ENCODE measurements at regions not wholly inside any gene's neighbourhood (a gene's known extent, or its start where the extent isn't known, plus 50 kb on each side); places are given as distances from the start of the nearest gene placed in this dataset.

DNA sequence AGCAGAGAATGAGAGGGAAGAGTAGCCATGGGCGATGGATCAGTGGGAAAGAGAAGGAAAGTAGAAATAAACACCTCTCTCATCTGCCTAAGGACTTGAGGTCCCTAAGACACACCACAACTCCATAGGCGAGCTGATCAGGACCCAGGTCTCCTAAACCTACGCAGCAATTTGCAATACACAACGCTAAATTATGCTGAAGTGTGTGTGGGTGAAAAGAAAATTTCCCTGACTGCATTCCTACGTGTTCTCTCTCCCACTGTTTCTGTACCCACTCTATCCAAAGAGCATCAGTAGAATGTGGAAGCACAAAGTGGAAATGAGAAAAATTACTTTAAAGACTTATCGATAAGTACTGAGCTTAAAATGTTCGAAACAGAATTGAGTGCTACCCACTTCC, 88.9 kb downstream of the RPS29 start:
- H3K27me3 ChIP-seq (ENCODE audit: control insufficient read depth in 1 of 2, insufficient read depth in 2 of 2, low read length in 1 of 2) = peaks cover 0 to 2% of the 10 kb centered on the region in 2 donors
- DNase-seq (no peak), ATAC-seq (ENCODE audit: low FRiP score) (no peak)
- H3K36me3 ChIP-seq (ENCODE audit: control insufficient read depth in 1 of 2, insufficient read depth in 2 of 2, low read length in 1 of 2) = no peaks in the 10 kb centered on the region
- no peaks in the 10 kb centered on the region for H3K4me1 ChIP-seq (ENCODE audit: control insufficient read depth in 1 of 2, insufficient read depth in 2 of 2, low read length in 2 of 2)
- intact Hi-C loops (cut with DNase I) = loop anchor here in 1 of 2 donors (2.0 kb wide), 1 partner anchor 34 kb away; no protein-coding TSS in a partner anchor
- H3K9me3 ChIP-seq (ENCODE audit: control insufficient read depth, low read length) = no peaks in the 10 kb centered on the region
- 89 to 92% methylated on average over 7 of the region's 7 CpGs for WGBS, 2 donors
- H3K27ac ChIP-seq (ENCODE audit: low read depth in 1 of 2, low read length in 2 of 2) = no peak overlapping the region
- H3K4me3 ChIP-seq (ENCODE audit: low read length in 2 of 2) = no peak overlapping the region

DNA sequence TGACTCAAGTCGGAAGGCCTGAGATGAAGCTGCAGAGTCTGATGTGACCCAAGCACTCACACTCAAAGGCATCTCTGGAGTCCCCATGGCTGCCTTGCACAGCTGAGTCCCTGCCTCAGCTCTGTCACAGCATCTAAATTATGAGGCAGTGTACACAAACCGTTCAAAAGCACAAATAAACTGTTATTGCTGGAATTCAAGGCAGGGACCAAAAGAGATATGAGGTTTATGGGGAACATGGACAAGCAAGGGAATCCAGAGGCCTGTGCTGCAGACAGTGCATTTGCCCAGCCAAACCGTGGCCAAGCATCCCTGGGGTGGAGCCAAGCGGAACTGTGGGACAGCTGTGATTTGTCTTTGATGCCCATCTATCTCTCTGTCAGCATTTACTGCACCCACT, 91.3 kb downstream of the RPS29 start:
- DNase-seq (no peak), ATAC-seq (ENCODE audit: low FRiP score) (no peak)
- Histone ChIP-seq H3K4me3 (ENCODE audit: low read length in 2 of 2) (no peak overlapping the region), H3K27me3 (ENCODE audit: control insufficient read depth in 1 of 2, insufficient read depth in 2 of 2, low read length in 1 of 2) (peaks cover 0 to 2% of the 10 kb centered on the region in 2 donors), H3K9me3 (ENCODE audit: control insufficient read depth, low read length) (no peaks in the 10 kb centered on the region), H3K4me1 (ENCODE audit: control insufficient read depth in 1 of 2, insufficient read depth in 2 of 2, low read length in 2 of 2) (no peaks in the 10 kb centered on the region), H3K36me3 (ENCODE audit: control insufficient read depth in 1 of 2, insufficient read depth in 2 of 2, low read length in 1 of 2) (no peaks in the 10 kb centered on the region), H3K27ac (ENCODE audit: low read depth in 1 of 2, low read length in 2 of 2) (no peak overlapping the region)
- WGBS, 2 donors = 65 to 69% methylated on average over 4 of the region's 4 CpGs
- intact Hi-C loops (cut with DNase I) = no loop called here

DNA sequence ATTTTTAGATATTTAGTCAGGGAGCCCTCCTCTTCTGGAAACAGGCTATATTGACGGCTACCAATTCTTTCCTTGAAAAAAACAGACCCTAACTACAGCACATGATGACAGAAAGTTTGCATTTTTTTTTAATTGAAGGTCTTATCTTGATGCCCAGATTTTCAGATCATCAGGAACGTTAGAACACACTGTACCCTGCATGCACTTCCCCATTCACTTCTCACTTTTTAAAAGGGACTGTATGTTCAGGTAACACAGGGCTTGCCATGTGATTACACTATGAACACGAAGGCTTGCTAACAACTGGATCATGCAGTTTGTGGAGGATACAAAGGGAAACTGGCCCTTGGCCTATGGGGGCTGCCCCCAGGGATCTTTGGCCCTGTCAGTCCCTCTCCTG, 92.6 kb downstream of the RPS29 start:
- H3K4me3 ChIP-seq (ENCODE audit: low read length in 2 of 2) = no peak overlapping the region
- no peak for DNase-seq
- H3K27ac ChIP-seq (ENCODE audit: low read depth in 1 of 2, low read length in 2 of 2) = no peak overlapping the region
- H3K9me3 ChIP-seq (ENCODE audit: control insufficient read depth, low read length) = no peaks in the 10 kb centered on the region
- WGBS, 2 donors = 62 to 65% methylated on average over 3 of the region's 3 CpGs
- H3K27me3 ChIP-seq (ENCODE audit: control insufficient read depth in 1 of 2, insufficient read depth in 2 of 2, low read length in 1 of 2) = peaks cover 0 to 2% of the 10 kb centered on the region in 2 donors
- intact Hi-C loops (cut with DNase I) = no loop called here
- H3K36me3 ChIP-seq (ENCODE audit: control insufficient read depth in 1 of 2, insufficient read depth in 2 of 2, low read length in 1 of 2) = no peaks in the 10 kb centered on the region
- ATAC-seq (ENCODE audit: low FRiP score) = no peak
- H3K4me1 ChIP-seq (ENCODE audit: control insufficient read depth in 1 of 2, insufficient read depth in 2 of 2, low read length in 2 of 2) = no peaks in the 10 kb centered on the region

DNA sequence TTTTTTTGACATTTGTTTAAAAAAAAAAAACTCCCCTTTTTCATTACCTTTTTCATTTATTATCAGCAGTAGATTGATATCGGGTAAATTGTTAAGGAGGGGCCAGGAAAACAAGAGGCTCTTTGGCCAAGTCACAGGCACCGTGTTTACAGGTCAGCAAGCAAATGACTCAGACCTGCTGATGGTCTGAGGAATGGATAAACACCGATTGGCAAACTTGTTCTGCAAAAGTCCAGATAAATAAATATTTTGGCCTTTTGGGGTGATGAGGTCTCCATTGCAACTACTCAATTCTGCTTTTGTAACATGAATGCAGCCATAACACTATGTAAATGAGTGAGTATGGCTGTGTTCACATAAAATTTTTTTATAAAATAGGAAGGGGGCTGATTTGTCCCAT, 94.0 kb downstream of the RPS29 start:
- WGBS, 2 donors = 36 to 40% methylated on average over 3 of the region's 3 CpGs
- no peak overlapping the region for H3K4me3 ChIP-seq (ENCODE audit: low read length in 2 of 2)
- intact Hi-C loops (cut with DNase I) = no loop called here
- H3K27me3 ChIP-seq (ENCODE audit: control insufficient read depth in 1 of 2, insufficient read depth in 2 of 2, low read length in 1 of 2) = peaks cover 0 to 2% of the 10 kb centered on the region in 2 donors
- H3K27ac ChIP-seq (ENCODE audit: low read depth in 1 of 2, low read length in 2 of 2) = no peak overlapping the region
- no peak for DNase-seq
- H3K36me3 ChIP-seq (ENCODE audit: control insufficient read depth in 1 of 2, insufficient read depth in 2 of 2, low read length in 1 of 2) = no peaks in the 10 kb centered on the region
- ATAC-seq (ENCODE audit: low FRiP score) = no peak
- H3K4me1 ChIP-seq (ENCODE audit: control insufficient read depth in 1 of 2, insufficient read depth in 2 of 2, low read length in 2 of 2) = no peaks in the 10 kb centered on the region
- H3K9me3 ChIP-seq (ENCODE audit: control insufficient read depth, low read length) = no peaks in the 10 kb centered on the region

DNA sequence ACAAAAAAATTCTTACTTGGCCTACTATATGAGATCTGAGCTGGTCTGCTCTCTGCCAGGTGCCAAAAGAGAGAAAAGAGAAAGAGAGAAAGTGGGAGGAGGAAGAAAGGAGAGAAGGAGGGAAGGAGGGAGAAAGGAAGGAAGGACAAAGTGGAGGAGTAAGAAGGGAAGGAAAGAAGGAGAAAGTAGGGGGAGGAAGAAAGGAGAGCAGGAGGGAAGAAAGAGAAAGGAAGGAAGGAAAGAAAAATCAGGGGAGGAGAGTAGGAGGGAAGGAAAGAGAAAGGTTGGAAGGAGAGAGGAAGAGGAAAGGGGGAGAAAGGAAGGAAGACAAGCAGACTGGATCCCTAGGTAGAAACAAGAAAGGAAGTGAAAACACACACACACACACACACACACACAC, 96.8 kb downstream of the RPS29 start:
- Histone ChIP-seq H3K27ac (ENCODE audit: low read depth in 1 of 2, low read length in 2 of 2) (no peak overlapping the region), H3K36me3 (ENCODE audit: control insufficient read depth in 1 of 2, insufficient read depth in 2 of 2, low read length in 1 of 2) (no peaks in the 10 kb centered on the region), H3K27me3 (ENCODE audit: control insufficient read depth in 1 of 2, insufficient read depth in 2 of 2, low read length in 1 of 2) (peaks cover 0 to 2% of the 10 kb centered on the region in 2 donors), H3K4me1 (ENCODE audit: control insufficient read depth in 1 of 2, insufficient read depth in 2 of 2, low read length in 2 of 2) (no peaks in the 10 kb centered on the region), H3K9me3 (ENCODE audit: control insufficient read depth, low read length) (no peaks in the 10 kb centered on the region), H3K4me3 (ENCODE audit: low read length in 2 of 2) (no peak overlapping the region)
- ATAC-seq (ENCODE audit: low FRiP score) (no peak), DNase-seq (no peak)
- intact Hi-C loops (cut with DNase I) = no loop called here

DNA sequence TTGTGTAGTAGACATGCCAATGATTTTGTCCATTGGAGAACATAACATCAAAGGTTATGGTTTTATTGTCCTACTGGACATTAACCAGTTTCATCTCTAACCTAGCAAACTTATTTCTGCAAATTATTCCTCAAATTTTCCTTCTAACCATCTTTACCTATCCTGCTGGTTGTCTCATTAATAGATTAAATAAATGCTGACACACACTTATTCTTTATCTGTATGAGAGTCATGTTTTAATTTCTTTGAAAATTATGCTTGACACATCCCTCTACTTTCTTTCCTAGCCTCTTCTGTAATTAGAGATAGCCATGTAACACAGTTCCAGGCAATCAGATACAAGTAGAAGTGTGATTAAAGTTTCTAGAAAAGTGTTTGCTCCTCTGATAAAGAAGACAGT, 98.9 kb downstream of the RPS29 start:
- H3K9me3 ChIP-seq (ENCODE audit: control insufficient read depth, low read length) = no peaks in the 10 kb centered on the region
- intact Hi-C loops (cut with DNase I) = no loop called here

DNA sequence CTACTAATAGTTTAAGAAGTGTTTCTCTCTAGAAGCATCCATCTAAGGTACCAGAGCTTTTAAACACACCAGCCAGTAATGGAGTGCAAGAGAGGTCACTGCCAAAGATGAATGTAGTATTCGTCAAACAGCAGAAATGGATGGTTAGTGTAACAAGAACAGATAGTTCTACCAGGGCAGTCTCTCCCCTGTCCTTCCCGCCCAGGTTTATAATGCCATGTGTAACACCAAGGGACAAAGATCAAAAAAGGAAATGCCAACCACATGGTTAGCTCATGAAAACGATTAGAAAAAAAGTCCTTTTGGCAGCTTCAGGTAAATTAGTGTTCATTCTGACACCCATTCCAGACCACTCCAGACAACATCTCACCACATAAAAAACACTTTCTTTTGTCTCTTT, 100.9 kb downstream of the RPS29 start:
- no peaks in the 10 kb centered on the region for H3K27me3 ChIP-seq (ENCODE audit: control insufficient read depth in 1 of 2, insufficient read depth in 2 of 2, low read length in 1 of 2)
- no peak for ATAC-seq (ENCODE audit: low FRiP score)
- H3K27ac ChIP-seq (ENCODE audit: low read depth in 1 of 2, low read length in 2 of 2) = no peak overlapping the region
- WGBS, 2 donors = 41 to 42% methylated on average over 3 of the region's 3 CpGs
- H3K4me1 ChIP-seq (ENCODE audit: control insufficient read depth in 1 of 2, insufficient read depth in 2 of 2, low read length in 2 of 2) = no peaks in the 10 kb centered on the region
- intact Hi-C loops (cut with DNase I) = no loop called here
- DNase-seq = no peak
- no peaks in the 10 kb centered on the region for H3K9me3 ChIP-seq (ENCODE audit: control insufficient read depth, low read length)
- no peak overlapping the region for H3K4me3 ChIP-seq (ENCODE audit: low read length in 2 of 2)
- H3K36me3 ChIP-seq (ENCODE audit: control insufficient read depth in 1 of 2, insufficient read depth in 2 of 2, low read length in 1 of 2) = no peaks in the 10 kb centered on the region

More for the DNA sequence above, 98.9 kb downstream of the RPS29 start:
- Histone ChIP-seq H3K27ac (ENCODE audit: low read depth in 1 of 2, low read length in 2 of 2) (no peak overlapping the region), H3K4me1 (ENCODE audit: control insufficient read depth in 1 of 2, insufficient read depth in 2 of 2, low read length in 2 of 2) (no peaks in the 10 kb centered on the region), H3K27me3 (ENCODE audit: control insufficient read depth in 1 of 2, insufficient read depth in 2 of 2, low read length in 1 of 2) (no peaks in the 10 kb centered on the region), H3K4me3 (ENCODE audit: low read length in 2 of 2) (no peak overlapping the region), H3K36me3 (ENCODE audit: control insufficient read depth in 1 of 2, insufficient read depth in 2 of 2, low read length in 1 of 2) (no peaks in the 10 kb centered on the region)
- ATAC-seq (ENCODE audit: low FRiP score) (no peak), DNase-seq (no peak)

DNA sequence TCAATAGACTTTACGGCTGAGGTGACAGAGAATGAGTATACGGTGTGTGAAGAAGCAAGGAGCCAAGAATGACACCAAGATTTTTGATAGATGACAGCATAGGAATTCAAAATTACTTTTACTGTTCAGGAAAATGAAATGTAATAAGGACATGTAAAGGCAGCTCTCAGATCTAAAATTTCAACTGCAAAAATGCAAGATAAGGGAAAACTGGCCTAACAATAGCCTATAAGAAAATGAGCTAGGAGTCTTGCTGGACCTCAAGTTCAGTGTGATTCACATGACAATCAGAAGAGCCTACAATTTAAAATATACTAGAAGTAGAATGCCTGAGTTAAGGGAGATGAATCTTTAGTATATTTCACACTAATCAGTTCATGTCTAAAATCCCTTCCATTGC, 102.0 kb downstream of the RPS29 start:
- Histone ChIP-seq H3K4me1 (ENCODE audit: control insufficient read depth in 1 of 2, insufficient read depth in 2 of 2, low read length in 2 of 2) (peaks cover 0 to 2% of the 10 kb centered on the region in 2 donors), H3K9me3 (ENCODE audit: control insufficient read depth, low read length) (no peaks in the 10 kb centered on the region), H3K4me3 (ENCODE audit: low read length in 2 of 2) (no peak overlapping the region), H3K27ac (ENCODE audit: low read depth in 1 of 2, low read length in 2 of 2) (no peak overlapping the region), H3K27me3 (ENCODE audit: control insufficient read depth in 1 of 2, insufficient read depth in 2 of 2, low read length in 1 of 2) (no peaks in the 10 kb centered on the region), H3K36me3 (ENCODE audit: control insufficient read depth in 1 of 2, insufficient read depth in 2 of 2, low read length in 1 of 2) (no peaks in the 10 kb centered on the region)
- DNase-seq (no peak), ATAC-seq (ENCODE audit: low FRiP score) (no peak)
- intact Hi-C loops (cut with DNase I) = no loop called here
- WGBS, 2 donors = 74 to 82% methylated on average over 2 of the region's 2 CpGs

DNA sequence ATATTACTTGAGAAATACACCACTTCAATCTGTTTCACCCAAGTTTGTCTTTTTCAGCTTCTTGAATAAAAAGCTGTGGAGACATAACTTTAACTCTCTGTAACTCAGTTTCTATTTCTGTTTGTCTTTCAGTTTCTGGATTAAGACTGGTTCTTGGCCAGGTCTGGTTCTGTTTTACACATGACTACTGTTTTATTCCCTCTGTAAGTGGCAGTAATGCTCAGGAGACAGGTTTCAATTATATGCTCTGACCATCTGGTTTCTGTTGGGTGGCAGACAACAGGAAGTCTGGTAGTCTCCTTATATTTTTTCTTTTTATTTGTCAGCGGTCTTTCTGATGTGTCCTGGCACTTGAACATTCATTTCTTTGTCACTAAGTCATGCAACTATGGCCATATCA, 102.9 kb downstream of the RPS29 start:
- Histone ChIP-seq H3K9me3 (ENCODE audit: control insufficient read depth, low read length) (no peaks in the 10 kb centered on the region), H3K4me3 (ENCODE audit: low read length in 2 of 2) (no peak overlapping the region), H3K27me3 (ENCODE audit: control insufficient read depth in 1 of 2, insufficient read depth in 2 of 2, low read length in 1 of 2) (no peaks in the 10 kb centered on the region), H3K36me3 (ENCODE audit: control insufficient read depth in 1 of 2, insufficient read depth in 2 of 2, low read length in 1 of 2) (no peaks in the 10 kb centered on the region), H3K27ac (ENCODE audit: low read depth in 1 of 2, low read length in 2 of 2) (no peak overlapping the region), H3K4me1 (ENCODE audit: control insufficient read depth in 1 of 2, insufficient read depth in 2 of 2, low read length in 2 of 2) (peaks cover 0 to 2% of the 10 kb centered on the region in 2 donors)
- DNase-seq (no peak), ATAC-seq (ENCODE audit: low FRiP score) (no peak)
- intact Hi-C loops (cut with DNase I) = no loop called here
- 13 to 20% methylated on average over 1 of the region's 1 CpG for WGBS, 2 donors
